HG03457 (cell line): ENCODE measurements at regions not wholly inside any gene's neighbourhood (a gene's known extent, or its start where the extent isn't known, plus 50 kb on each side); places are given as distances from the start of the nearest gene placed in this dataset.
"Not testable (repeated sequence)": the region's sequence is repeated elsewhere in the genome, so short reads cannot be mapped to it uniquely, and the experiment has no call there.

Experiments used
- ATAC-seq: cut with Tn5 transposase; IDR thresholded peaks from one replicate; pipeline ENCODE4 v1.9.1; 2021; ENCODE audit warnings: moderate number of reproducible peaks; ENCODE audit not compliant: unreplicated experiment

DNA sequence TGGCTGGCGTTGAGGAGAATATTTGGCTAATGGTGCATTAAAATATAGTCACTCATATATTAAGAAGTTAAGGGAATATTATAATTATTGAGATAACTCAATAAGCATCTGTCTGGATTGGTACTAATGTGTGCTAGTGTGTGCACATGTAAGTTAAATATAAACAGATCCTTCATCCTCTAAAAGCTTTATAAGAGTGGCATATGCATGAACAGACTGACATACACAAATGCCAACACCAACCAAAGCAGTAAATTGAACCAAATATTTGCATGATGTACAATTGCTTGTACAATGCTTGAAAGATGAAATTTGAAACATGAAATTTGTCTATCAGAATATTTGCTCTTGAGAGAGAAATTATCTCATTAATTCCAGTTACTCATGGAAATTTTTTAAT is 344.9 kb downstream of the ADGRL2 start:
- no peak for ATAC-seq

DNA sequence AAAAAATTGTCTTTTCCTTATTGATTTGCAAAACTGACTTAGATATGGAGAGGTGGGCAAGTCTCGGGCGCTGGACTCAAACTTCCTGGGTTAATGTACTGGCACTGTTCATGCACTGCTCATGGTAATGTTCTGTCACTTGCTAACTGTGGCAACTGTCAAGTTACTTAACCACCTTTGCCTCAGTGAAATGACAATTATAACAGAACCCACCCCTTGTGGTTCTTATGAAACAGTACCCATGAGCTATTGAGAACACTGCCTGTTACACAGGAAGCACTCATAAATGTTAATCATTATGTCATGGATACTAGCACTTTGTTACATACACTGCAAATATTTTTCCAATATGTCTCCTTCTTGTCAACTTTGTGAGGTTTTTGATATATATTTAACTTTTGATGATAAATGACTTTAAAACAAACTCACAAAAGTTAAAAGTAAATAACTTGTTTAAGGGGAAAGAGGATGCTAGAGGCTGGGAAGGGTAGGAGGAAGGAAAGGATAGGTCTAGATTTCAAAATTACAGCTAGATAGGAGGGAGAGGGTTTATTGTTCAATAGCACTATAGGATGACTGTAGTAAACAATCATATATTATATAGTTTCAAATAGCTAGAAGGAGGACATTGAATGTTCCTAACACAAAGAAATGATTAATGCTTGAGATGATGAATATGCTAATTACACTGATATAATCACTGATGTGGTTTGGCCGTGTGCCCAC is 342.5 kb downstream of the ADGRL2 start:
- no peak for ATAC-seq

DNA sequence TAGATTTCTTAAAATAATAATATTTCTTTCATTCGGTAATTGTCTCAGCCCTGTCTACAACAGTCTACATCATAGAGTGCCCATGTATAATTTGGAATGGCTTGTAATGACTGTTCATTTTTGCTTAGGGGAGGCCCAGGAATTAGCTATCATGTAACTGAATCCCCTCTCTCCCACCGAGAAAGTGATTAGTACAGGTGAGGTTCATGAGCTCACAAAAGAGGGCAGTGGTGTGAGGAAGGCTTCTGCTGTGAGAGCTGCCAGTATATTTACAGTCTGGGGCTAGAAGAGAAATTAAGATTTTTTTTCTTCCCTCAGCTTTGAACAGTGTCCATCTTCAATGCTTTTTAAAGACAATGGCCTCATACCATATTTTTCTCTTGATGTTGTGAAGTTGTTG is 340.7 kb downstream of the ADGRL2 start:
- ATAC-seq = no peak

DNA sequence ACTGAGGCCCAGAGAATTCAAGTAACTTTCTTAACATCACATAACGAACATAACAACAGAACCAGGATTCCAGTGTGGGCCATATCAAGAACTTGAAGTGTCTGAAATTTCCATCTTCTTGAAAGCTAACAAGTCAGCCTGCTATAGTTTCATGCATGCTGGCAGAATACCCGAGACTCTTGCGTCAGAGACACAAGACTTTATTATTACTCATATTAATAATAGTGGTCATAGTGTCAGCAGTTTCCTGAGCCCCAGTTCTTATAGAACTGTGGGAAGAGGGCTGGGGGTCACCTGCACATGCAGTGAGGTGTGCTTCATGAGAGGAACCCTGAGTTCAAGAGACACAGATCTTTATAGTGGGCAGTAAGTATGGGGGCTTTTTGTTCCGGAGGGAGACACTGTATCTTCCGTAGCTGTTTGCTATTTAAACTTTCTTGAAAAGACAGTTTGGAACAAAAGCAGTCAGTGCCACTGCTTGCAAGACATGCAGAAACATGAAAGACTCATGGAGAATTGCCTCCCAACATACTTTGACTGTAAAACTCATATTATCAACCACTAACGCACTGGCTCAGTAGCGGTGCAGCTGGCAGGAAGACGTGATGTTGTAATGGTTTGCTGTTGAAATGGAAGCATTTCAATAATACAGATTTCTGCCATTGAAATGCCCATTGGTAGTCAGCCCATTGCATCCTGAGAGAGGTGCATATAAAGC is 339.2 kb downstream of the ADGRL2 start:
- no peak for ATAC-seq

DNA sequence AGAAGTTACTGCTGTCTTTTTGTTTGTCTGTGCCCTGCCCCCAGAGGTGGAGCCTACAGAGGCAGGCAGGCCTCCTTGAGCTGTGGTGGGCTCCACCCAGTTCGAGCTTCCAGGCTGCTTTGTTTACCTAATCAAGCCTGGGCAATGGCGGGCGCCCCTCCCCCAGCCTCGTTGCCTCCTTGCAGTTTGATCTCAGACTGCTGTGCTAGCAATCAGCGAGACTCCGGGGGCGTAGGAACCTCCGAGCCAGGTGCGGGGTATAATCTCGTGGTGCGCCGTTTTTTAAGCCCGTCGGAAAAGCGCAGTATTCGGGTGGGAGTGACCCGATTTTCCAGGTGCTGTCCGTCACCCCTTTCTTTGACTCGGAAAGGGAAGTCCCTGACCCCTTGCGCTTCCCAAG is 335.6 kb downstream of the ADGRL2 start:
- ATAC-seq = not testable (repeated sequence)

DNA sequence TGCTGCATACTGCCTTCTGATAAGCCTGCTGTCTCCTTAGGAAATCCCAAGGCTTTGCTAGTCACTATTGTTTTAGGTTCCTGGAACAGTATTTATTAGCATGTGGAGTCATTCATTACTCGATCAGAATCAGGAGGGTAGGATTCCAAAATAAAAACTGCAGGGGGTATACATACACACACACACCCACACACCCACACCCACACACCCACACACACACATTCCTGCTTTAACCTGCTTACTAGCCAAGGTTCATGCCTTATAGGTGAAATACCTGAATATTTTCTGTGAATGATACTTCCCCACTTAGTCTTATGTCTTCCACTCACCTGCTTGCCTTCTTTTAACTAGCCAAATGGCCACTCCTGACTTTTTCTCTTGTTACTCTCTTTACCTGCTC is 325.1 kb downstream of the ADGRL2 start:
- ATAC-seq = no peak

DNA sequence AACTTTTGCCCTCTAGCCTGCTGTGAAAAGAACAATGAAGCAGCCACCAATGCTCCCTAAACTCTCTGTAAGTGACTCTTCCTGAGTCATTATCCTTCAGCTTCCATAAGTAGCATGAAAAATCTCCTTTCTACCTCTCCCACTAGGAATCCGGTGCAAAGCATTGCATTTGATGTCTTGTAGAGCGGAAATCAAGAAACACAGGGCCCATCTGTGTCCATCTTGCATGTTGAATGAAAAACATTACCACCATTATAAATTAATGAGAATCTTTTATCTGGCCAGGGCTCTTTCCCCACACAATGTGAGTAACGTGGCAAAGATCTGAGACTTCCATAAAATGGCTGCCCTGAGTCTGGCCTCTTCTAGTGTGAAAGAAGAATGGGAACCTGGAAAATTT is 324.4 kb downstream of the ADGRL2 start:
- ATAC-seq = no peak

DNA sequence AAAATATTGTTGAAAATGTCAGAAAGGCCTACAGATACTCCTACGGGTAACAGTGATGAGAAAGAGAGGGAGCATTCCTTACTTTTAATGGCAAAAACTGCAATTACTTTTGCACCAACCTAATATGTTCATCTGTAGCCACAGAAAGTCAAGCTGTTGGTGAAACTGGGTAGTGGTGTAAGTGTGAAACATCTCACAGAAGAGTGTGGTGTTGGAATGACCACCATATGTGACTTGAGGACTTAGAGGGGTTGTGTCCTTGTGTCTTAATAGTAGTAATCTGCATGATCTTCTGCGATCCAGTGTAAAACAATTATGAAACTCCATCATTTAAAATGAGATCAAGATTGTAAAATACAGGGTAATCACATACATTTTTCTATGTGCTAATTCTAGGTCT is 320.7 kb downstream of the ADGRL2 start:
- no peak for ATAC-seq

DNA sequence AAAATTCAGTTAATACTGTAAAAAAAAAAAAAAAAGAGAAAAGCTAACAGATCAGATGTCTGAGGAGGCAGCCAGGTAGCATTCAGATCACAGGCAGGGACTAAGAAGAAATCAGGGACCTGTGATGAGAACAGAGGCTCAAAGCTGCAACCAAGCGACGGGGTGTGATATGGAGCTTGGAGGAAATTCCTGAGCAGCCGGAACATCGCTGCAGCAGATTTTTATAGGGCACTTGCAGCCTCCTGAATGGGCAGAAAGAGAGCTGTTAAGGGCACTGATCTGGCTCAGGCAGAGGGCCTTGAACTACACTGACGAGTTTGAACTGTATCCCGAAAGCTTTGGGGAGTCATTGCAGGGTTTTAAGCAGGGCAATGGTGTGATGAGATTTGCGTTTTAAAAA is 315.4 kb downstream of the ADGRL2 start:
- ATAC-seq = no peak

DNA sequence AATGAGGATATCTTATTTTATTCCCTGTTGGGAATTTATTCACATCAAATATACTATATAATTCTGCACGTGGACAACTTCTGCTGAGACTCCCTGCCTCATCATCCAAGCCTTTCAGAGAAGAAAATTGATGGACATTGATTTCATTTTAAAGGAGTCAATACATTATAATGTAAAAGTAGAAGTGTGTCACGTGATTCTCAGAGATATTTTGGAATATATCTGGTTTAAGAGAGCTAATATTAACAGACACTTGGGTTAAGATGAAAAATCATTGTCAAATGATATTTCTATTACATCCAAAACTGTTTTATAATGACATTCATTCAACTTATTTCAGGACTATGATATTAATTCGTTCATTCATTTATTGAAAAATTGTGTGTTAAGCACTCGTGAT is 314.2 kb downstream of the ADGRL2 start:
- no peak for ATAC-seq

DNA sequence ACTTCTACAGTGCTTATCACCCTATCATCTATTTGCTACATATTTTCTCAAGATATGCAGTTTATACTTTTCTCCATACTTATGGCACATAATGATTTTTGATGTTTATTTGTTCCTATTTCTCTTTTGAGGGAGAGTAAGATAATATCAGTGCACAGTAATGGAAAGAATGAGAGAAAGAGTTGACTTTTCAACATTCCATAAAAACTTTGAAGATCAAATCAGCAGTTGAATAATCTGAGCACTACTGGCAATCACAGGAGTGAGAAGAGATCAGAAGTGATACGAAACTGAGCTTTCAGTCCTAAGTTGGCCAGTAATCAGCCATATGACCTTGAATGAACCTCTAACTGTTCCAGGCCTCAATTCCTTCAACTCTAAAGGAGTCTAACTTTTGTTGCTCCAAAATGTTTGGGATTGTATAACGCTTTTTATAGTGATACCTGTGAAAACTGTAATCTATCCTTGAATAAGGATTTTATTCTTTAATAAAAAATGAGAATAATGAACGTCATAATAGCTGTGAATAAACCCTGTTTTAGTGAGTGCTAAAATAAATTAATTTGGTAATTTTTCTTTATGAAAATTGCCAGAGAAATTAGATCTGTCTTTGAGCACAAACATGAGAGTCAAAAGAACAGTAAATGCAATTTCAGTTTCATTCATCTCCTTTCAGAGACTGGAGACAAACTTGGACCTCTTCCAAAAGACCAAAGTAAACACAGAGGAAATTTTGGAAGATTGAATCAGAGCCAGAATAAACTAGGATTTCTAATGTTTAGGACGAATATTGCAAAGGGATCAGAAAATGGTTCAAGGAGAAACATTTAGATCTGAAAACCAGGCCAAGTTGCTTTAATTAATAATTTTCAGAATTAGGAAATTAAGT is 309.9 kb downstream of the ADGRL2 start:
- ATAC-seq = no peak

DNA sequence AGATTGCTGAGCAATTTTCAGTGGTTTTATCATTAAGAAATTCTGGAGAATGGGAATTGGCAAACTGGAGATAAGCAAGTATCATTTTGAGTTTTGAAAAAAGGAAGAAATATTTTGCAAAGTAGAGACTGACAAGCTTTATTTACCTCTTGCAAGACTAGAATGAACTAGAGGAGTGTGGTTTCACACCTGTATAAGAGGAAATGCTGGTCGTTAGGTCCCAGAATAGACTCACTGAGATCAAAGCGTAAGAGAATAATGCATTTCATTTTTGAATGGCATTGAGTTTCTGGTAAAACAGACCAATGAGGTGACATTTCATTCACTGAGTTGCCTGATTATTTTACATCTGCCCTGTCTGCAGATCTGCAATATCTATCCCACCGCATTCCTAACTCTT is 308.1 kb downstream of the ADGRL2 start:
- ATAC-seq = no peak

DNA sequence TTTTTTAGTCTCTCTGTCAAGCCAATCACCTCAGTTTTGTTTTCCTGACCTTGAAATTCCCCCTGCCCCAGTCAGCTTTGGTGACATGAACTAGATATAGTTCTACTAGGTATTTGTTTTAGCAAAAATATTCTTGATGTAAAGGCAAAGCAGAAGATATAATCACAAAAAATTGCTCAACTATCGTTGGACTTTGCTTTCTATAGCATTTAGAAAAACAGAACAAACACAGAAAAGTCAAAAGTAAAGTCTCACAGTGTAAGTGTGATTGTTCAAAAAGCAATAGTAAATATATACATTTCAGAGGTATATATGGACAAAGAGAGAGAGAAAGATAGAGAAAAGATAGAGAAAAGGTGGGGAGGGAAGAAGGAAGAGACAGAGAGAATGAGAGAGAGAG is 305.9 kb downstream of the ADGRL2 start:
- ATAC-seq = no peak

DNA sequence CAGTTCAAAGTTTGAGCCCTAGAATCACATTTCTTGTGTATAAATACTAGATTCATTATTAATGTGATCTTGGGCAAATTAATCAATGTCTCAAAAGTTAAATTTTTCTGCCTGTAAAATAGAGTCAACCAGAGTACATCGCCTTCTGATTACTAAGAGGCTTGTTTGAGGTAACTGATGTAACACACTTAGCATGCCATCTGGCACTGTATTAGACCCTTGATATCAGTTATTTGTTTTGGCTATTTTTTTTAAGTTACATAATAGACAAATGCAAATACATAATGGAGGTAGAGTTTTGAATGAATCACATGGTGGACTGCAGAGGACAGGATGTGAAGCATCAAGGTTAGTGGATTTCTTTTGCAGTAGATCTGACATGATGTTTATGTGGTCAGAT is 298.4 kb downstream of the ADGRL2 start:
- no peak for ATAC-seq

DNA sequence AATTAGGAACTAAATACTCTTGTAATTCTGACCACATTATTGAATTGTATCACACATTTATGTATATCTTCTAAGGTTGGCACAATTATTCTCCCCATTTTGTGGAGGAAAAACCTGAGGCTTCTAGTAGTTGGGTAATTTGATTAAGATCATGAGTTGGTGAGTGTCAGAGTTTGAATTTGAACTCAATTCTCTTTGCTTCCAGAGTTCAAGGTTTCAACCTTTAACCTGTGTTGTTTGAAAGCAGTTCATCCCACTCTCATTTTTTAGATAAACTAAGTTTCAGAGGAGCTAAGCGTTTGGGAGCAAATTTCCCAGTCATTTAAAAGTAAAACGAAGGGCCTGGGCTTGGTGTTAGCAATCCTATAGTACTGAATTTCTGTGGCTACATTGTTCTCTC is 293.4 kb downstream of the ADGRL2 start:
- no peak for ATAC-seq

DNA sequence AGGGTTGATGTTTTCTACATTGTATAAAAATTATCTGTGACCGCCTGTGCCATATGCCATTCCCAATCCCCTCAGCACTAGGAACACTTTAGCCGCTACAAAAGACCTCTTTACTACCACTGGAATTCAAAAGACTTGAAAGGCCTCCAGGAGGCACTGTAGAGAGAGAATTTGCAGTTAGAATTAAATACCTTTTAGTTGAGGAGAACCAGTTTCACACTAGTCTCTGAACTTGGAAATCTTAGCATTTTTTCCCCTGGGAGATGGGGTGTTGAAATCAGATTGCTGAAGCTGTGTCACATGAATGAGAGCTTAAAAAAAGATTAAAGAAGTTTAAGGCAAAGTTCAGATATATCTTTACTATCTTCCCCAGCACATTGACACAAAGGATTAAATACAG is 291.0 kb downstream of the ADGRL2 start:
- ATAC-seq = no peak

DNA sequence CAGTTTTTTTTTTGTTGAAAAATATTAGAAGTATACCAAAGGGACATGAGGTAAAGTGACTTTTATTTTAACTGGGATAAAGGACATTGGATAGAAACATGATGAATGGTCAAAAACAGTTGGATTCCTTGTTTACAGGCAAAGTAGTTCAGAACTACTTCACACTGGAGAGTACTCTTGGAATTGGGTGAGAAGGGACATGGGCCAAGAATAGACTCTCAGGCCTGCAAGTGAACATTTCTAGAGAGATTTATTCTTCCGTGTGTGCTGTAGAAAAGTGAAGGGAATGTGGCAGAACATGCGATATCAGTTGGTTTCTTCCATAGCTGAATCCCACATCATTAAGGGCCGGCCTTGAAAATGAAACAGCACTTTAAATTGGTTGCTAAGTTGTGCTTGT is 290.5 kb downstream of the ADGRL2 start:
- no peak for ATAC-seq

DNA sequence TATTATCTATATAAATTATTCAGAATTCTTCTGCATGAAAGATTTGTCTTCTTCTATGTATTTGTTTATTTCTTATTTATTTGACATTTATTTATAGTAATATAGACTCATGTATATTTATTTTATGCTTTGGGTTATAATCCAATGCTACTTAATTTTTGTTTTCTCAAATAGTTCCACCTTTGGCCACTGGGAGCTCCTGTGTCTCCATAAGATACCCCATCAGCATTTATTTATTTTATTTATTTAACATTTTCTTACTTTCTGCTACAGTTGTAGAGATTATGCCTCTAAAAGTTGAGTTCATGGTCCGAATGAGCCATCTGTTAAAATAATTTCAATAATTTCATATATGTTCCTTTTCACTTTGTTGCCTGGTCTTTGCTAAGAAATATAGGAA is 289.4 kb downstream of the ADGRL2 start:
- no peak for ATAC-seq

DNA sequence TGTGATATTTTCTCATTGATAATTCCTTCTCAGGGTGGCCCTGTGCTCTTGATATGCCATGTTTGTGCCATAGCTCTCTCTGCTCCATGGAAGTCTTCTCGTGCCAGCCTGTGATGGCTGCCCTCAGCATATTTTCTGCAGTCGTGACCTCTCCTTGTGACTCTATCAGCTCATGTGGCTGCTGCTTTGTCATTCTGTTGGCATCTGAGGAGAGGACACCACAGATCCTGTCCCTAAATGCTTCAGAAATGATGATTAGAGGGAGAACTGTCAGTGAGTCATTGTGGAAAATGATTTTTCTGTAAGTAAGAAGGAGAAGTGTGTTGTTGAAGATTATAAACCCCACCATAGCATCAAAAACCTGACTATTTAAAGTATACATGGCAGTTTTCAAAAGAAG is 286.0 kb downstream of the ADGRL2 start:
- ATAC-seq = no peak

DNA sequence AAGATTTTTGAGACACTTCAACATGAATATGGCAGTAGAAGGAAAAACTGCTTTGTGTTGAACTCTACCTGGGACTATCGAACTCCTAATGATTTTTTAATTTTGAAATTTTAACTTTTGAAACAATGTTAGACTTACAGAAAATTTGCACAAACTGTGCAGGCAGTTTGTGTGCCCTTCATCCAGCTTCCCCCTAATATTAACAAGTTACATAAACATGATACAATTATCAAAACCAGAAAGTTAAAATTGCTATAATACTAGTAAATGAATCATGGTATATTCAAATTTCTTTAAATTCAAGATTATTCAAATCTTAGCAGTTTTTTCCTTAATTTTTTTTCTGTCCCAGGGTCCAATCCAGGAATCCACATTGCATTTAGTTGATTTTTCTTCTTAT is 278.9 kb downstream of the ADGRL2 start:
- no peak for ATAC-seq

DNA sequence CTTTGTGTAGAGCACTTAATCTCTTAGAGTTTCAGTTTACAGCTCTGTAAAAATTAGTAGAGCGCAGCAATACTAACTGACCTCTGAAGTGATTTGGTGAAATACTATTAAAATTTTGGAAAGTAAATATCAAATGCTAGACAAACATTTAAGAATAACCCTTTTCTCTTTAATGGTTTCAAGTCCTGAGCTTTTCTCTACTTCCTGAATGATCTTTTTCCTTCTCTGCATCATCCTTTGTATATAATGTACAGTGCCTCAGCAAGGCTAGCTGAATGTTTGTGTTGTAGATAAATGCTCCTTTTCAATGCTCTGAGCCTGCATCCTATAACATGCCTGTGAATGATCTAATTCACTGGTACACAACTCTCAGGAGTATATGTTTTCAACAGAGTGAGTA is 272.9 kb downstream of the ADGRL2 start:
- ATAC-seq = no peak

DNA sequence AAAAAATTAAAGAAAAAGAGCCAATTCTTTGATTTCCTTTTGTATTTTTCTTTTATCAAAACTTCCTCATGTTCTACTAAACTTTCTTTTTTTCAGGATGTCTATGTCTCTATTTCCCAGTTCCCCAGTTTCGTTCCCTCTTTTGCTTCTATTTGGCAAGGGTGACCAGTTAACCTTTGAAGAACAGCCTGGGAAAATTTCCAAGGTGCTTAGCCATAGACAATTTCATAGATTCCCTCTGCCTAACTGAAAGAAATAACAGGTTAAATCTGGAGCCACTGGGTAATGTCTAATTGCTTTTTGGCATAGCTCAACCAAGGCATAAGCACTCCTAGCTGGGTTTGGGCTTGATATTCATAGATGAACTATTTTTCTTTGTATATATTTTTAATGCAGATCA is 272.3 kb downstream of the ADGRL2 start:
- ATAC-seq = no peak
